HCT116 (cell line): ENCODE measurements at regions not wholly inside any gene's neighbourhood (a gene's known extent, or its start where the extent isn't known, plus 50 kb on each side); places are given as distances from the start of the nearest gene placed in this dataset.

Experiments
- ATAC-seq: fragments of 200-7000 bp; cut with Tn5 transposase; 2 replicates; pipeline ENCODE4 v1.9.1; 2020; ENCODE audit warnings: mild to moderate bottlenecking, moderate library complexity
- BruUV-seq: library from RNA; stranded (reverse); fragments of 400-500 nt; replicated peaks from 2 replicates; lab custom pipeline; 2021; lab: Mats Ljungman, UMichigan
- CTCF ChIA-PET: fragments of 300-600 bp; sonication (Branson Sonifier 250); formaldehyde crosslinking; loops from one replicate; lab custom pipeline; 2021; ENCODE audit warnings: antibody characterized with exemption; lab: Charles Lee
- POLR2A ChIA-PET: fragments of 300-600, 350-600 bp; sonication (Branson Sonifier 250); formaldehyde crosslinking; loops from one replicate; lab custom pipeline; 2021; ENCODE audit warnings: antibody characterized with exemption; lab: Charles Lee
- RAD21 ChIA-PET, 2 experiments: fragments of 300-600 bp; sonication (Branson Sonifier 250); formaldehyde crosslinking; loops; one replicate each; lab custom pipeline; 2023; ENCODE audit warnings: low total read pairs in 2 of 2; ENCODE audit not compliant: uncharacterized antibody in 2 of 2, unreplicated experiment in 2 of 2, low non-redundant PET in 1 of 2; lab: Charles Lee
- DNase-seq: peaks from one replicate; pipeline ENCODE4 v3.0.0-alpha.2; 2010; ENCODE audit warnings: low read depth, low spot score
- H2AFZ ChIP-seq: fragments of 200-600 bp; shearing (Covaris generic), sonication (generic); 2 replicates; pipeline ENCODE4 v1.6.1; 2017; ENCODE audit warnings: low read depth, mixed run types, mixed read lengths, antibody characterized with exemption, low read length; ENCODE audit not compliant: poor library complexity, severe bottlenecking
- H3K27ac ChIP-seq: 2 replicates; pipeline ENCODE4 v1.5.1; 2012; ENCODE audit warnings: low read depth, low read length
- H3K27me3 ChIP-seq: fragments of 200-600 bp; sonication (generic); 2 replicates; pipeline ENCODE4 v1.6.1; 2016; ENCODE audit warnings: mixed run types, low read length, mixed read lengths; ENCODE audit not compliant: insufficient read depth
- H3K36me3 ChIP-seq, 2 experiments: fragments of 200-500 bp in 1 of 2; fragments of 200-600 bp in 1 of 2; sonication (Bioruptor generic) in 1 of 2; sonication (generic) in 1 of 2; 2 replicates each; pipeline versions ENCODE4 v1.5.1 to v1.6.1; 2014 to 2016; ENCODE audit warnings: low read length in 2 of 2, inconsistent platforms in 1 of 2, mixed read lengths in 1 of 2, mixed run types in 1 of 2; ENCODE audit not compliant: insufficient read depth in 2 of 2, control insufficient read depth in 1 of 2
- H3K4me1 ChIP-seq, 2 experiments: fragments of 200-600 bp in 1 of 2; sonication (generic) in 1 of 2; 2 replicates each; pipeline versions ENCODE4 v1.5.1 to v1.6.1; 2012 to 2017; ENCODE audit warnings: low read length in 2 of 2, inconsistent platforms in 1 of 2, mild to moderate bottlenecking in 1 of 2, mixed read lengths in 1 of 2, mixed run types in 1 of 2, moderate library complexity in 1 of 2; ENCODE audit not compliant: insufficient read depth in 2 of 2, control insufficient read depth in 1 of 2
- H3K4me2 ChIP-seq: fragments of 200-600 bp; sonication (generic); 2 replicates; pipeline ENCODE4 v1.6.1; 2017; ENCODE audit warnings: mixed run types, low read length, mixed read lengths
- H3K4me3 ChIP-seq, 2 experiments: fragments of 200-600 bp in 1 of 2; sonication (generic) in 1 of 2; replicated peaks in 1 of 2; 2 replicates each; pipeline ENCODE4 v1.5.1; 2011 to 2016; ENCODE audit warnings: low read length in 2 of 2, control low read depth in 1 of 2, low read depth in 1 of 2, mild to moderate bottlenecking in 1 of 2, mixed read lengths in 1 of 2, mixed run types in 1 of 2
- H3K79me2 ChIP-seq: fragments of 200-600 bp; sonication (generic); 2 replicates; pipeline ENCODE4 v1.6.1; 2017; ENCODE audit warnings: mild to moderate bottlenecking, mixed run types, low read length, moderate library complexity, mixed read lengths; ENCODE audit not compliant: insufficient read depth
- H3K9ac ChIP-seq: fragments of 200-600 bp; sonication (generic); 2 replicates; pipeline ENCODE4 v1.6.1; 2016; ENCODE audit warnings: low read length, mixed read lengths
- H3K9me2 ChIP-seq: fragments of 200-600 bp; sonication (generic), shearing (Covaris generic); 2 replicates; pipeline ENCODE4 v1.6.1; 2017; ENCODE audit warnings: mixed run types, mild to moderate bottlenecking, moderate library complexity; ENCODE audit not compliant: insufficient read depth
- H3K9me3 ChIP-seq, 2 experiments: fragments of 200-500 bp in 1 of 2; fragments of 200-600 bp in 1 of 2; sonication (Bioruptor generic) in 1 of 2; sonication (generic) in 1 of 2; 2 replicates each; pipeline ENCODE4 v1.6.1; 2014 to 2017; ENCODE audit warnings: low read length in 2 of 2, mixed read lengths in 2 of 2, inconsistent platforms in 1 of 2, low read depth in 1 of 2, mild to moderate bottlenecking in 1 of 2, mixed run types in 1 of 2, moderate library complexity in 1 of 2; ENCODE audit not compliant: control insufficient read depth in 1 of 2, insufficient read depth in 1 of 2
- H4K20me1 ChIP-seq: fragments of 200-600 bp; sonication (generic), shearing (Covaris generic); 2 replicates; pipeline ENCODE4 v1.6.1; 2017; ENCODE audit warnings: mixed run types, mild to moderate bottlenecking, moderate library complexity; ENCODE audit not compliant: insufficient read depth
- ATF3 ChIP-seq: IDR thresholded peaks from 2 replicates; pipeline ENCODE4 v1.6.1; 2012
- CBX3 ChIP-seq: IDR thresholded peaks from 2 replicates; pipeline ENCODE4 v1.6.1; 2012; ENCODE audit warnings: low read depth
- CEBPB ChIP-seq: IDR thresholded peaks from 2 replicates; pipeline ENCODE4 v1.6.1; 2012; ENCODE audit warnings: low read depth
- CTCF ChIP-seq, 3 experiments: fragments of 200-600 bp in 1 of 3; sonication (generic) in 1 of 3; IDR thresholded peaks in 2 of 3; conservative IDR thresholded peaks in 1 of 3; 2 replicates each; pipeline ENCODE4 v1.5.1; 2012 to 2017; ENCODE audit warnings: low read depth in 2 of 3, low read length in 2 of 3, antibody characterized with exemption in 1 of 3, borderline replicate concordance in 1 of 3, control low read depth in 1 of 3, mild to moderate bottlenecking in 1 of 3, mixed read lengths in 1 of 3, mixed run types in 1 of 3, moderate library complexity in 1 of 3; ENCODE audit not compliant: insufficient read depth in 1 of 3
- EGR1 ChIP-seq: IDR thresholded peaks from 2 replicates; pipeline ENCODE4 v1.6.1; 2012; ENCODE audit warnings: low read depth
- ELF1 ChIP-seq: IDR thresholded peaks from 2 replicates; pipeline ENCODE4 v1.6.1; 2012; ENCODE audit warnings: low read depth, borderline replicate concordance
- FOSL1 ChIP-seq: IDR thresholded peaks from 2 replicates; pipeline ENCODE4 v1.6.1; 2012; ENCODE audit warnings: low read depth
- JUND ChIP-seq: IDR thresholded peaks from 2 replicates; pipeline ENCODE4 v1.6.1; 2012
- MAX ChIP-seq: IDR thresholded peaks from 2 replicates; pipeline ENCODE4 v1.6.1; 2012
- POLR2A ChIP-seq: IDR thresholded peaks from 2 replicates; pipeline ENCODE4 v1.7.0; 2011; ENCODE audit warnings: borderline replicate concordance; ENCODE audit not compliant: insufficient read depth, insufficient read length; ENCODE audit errors: extremely low read depth
- POLR2AphosphoS5 ChIP-seq: IDR thresholded peaks from 2 replicates; pipeline ENCODE4 v1.6.1; 2011; ENCODE audit warnings: mild to moderate bottlenecking, low read depth, low read length, moderate library complexity
- SIN3A ChIP-seq: IDR thresholded peaks from 2 replicates; pipeline ENCODE4 v1.6.1; 2012; ENCODE audit warnings: low read depth
- SP1 ChIP-seq: IDR thresholded peaks from 2 replicates; pipeline ENCODE4 v1.6.1; 2012; ENCODE audit warnings: low read depth
- SRF ChIP-seq: IDR thresholded peaks from 2 replicates; pipeline ENCODE4 v1.6.1; 2012; ENCODE audit warnings: low read depth
- ZFX ChIP-seq: fragments of 450-650 bp; IDR thresholded peaks from 2 replicates; pipeline ENCODE4 v1.6.1; 2017
- intact Hi-C: fragments of 100-400 bp; cut with micrococcal nuclease; formaldehyde crosslinking; loops from 2 replicates; pipeline ENCODE4 v1.10.0; 2022

GRCh38 chr20:24317224-24317623 lies 152.2 kb upstream of the SYNDIG1 start:
- no peak for ATAC-seq
- H3K9ac ChIP-seq: no peak overlapping the region
- POLR2A ChIA-PET: no interaction called here
- TF ChIP-seq EGR1 (no peak), ZFX (no peak), ATF3 (no peak), POLR2A (no peak), CEBPB (no peak), JUND (no peak), POLR2AphosphoS5 (no peak), SP1 (no peak), FOSL1 (no peak), CTCF (IDR thresholded peaks at IDR 0.05 in 2 of 3, conservative IDR thresholded peaks at IDR 0.05 in 1 of 3; ENCODE audit: borderline replicate concordance in 1 of 3, insufficient read depth in 1 of 3, low read depth in 2 of 3, low read length in 2 of 3) (no peak), CBX3 (no peak), SRF (no peak), ELF1 (no peak), SIN3A (no peak), MAX (no peak)
- TF ChIP-seq, all 23 proteins: peak for 0
- H3K27ac ChIP-seq: no peak overlapping the region
- no peak overlapping the region for H3K4me2 ChIP-seq
- H4K20me1 ChIP-seq: no peaks in the 10 kb centered on the region
- CTCF ChIA-PET: no interaction called here
- H3K4me1 ChIP-seq: no peaks in the 10 kb centered on the region
- H2AFZ ChIP-seq: no peak overlapping the region
- H3K36me3 ChIP-seq: no peaks in the 10 kb centered on the region
- H3K79me2 ChIP-seq: no peaks in the 10 kb centered on the region
- no peaks in the 10 kb centered on the region for H3K9me2 ChIP-seq
- DNase-seq: no peak
- RAD21 ChIA-PET: no interaction called here
- no peaks in the 10 kb centered on the region for H3K27me3 ChIP-seq
- intact Hi-C loops: no loop called here
- peaks cover 0 to 6% of the 10 kb centered on the region in 2 experiments; a peak in 1 of 4 replicates for H3K9me3 ChIP-seq
- BruUV-seq: no TSS peak
- no peak overlapping the region for H3K4me3 ChIP-seq
